ENCODE measurements at regions not wholly inside any gene's neighbourhood (a gene's known extent, or its start where the extent isn't known, plus 50 kb on each side); places are given as distances from the start of the nearest gene placed in this dataset.

GRCh38 chr5:60402161-60402785, 297.7 kb downstream of the DEPDC1B start:
- H3K36me3 Mint-ChIP-seq (ENCODE audit: unreplicated experiment), result no peaks in the 10 kb centered on the region
- H3K27ac Mint-ChIP-seq (ENCODE audit: unreplicated experiment), result no peak overlapping the region
- no peak for DNase-seq
- H3K9me3 Mint-ChIP-seq (ENCODE audit: unreplicated experiment), result no peaks in the 10 kb centered on the region
- H3K27me3 Mint-ChIP-seq (ENCODE audit: unreplicated experiment), result no peaks in the 10 kb centered on the region
- no peak for TF ChIP-seq CTCF (IDR thresholded peaks at IDR 0.05; ENCODE audit: partially characterized antibody, unreplicated experiment)
- H3K4me1 Mint-ChIP-seq (ENCODE audit: low read depth, unreplicated experiment), result no peaks in the 10 kb centered on the region
- no peak overlapping the region for H3K4me3 Mint-ChIP-seq (ENCODE audit: unreplicated experiment)

- H3K9me3 Mint-ChIP-seq (ENCODE audit: unreplicated experiment), result no peaks in the 10 kb centered on the region
Measured at GRCh38 chr5:60401526-60401925, 298.4 kb downstream of the DEPDC1B start.

GRCh38 chr5:60399507-60399906, 300.5 kb downstream of the DEPDC1B start:
- TF ChIP-seq CTCF (IDR thresholded peaks at IDR 0.05; ENCODE audit: partially characterized antibody, unreplicated experiment), result no peak
- H3K27me3 Mint-ChIP-seq (ENCODE audit: unreplicated experiment), result no peaks in the 10 kb centered on the region
- H3K27ac Mint-ChIP-seq (ENCODE audit: unreplicated experiment), result no peak overlapping the region
- no peak overlapping the region for H3K4me3 Mint-ChIP-seq (ENCODE audit: unreplicated experiment)
- no peak for DNase-seq
- no peaks in the 10 kb centered on the region for H3K9me3 Mint-ChIP-seq (ENCODE audit: unreplicated experiment)
- no peaks in the 10 kb centered on the region for H3K4me1 Mint-ChIP-seq (ENCODE audit: low read depth, unreplicated experiment)
- H3K36me3 Mint-ChIP-seq (ENCODE audit: unreplicated experiment), result no peaks in the 10 kb centered on the region

More at GRCh38 chr5:60401526-60401925, 298.4 kb downstream of the DEPDC1B start:
- DNase-seq, result no peak
- H3K27me3 Mint-ChIP-seq (ENCODE audit: unreplicated experiment), result no peaks in the 10 kb centered on the region
- H3K27ac Mint-ChIP-seq (ENCODE audit: unreplicated experiment), result no peak overlapping the region
- TF ChIP-seq CTCF (IDR thresholded peaks at IDR 0.05; ENCODE audit: partially characterized antibody, unreplicated experiment), result no peak
- H3K36me3 Mint-ChIP-seq (ENCODE audit: unreplicated experiment), result no peaks in the 10 kb centered on the region
- no peak overlapping the region for H3K4me3 Mint-ChIP-seq (ENCODE audit: unreplicated experiment)
- H3K4me1 Mint-ChIP-seq (ENCODE audit: low read depth, unreplicated experiment), result no peaks in the 10 kb centered on the region

- DNase-seq, result no peak
- Mint-ChIP-seq H3K9me3 (ENCODE audit: unreplicated experiment) (no peaks in the 10 kb centered on the region), H3K36me3 (ENCODE audit: unreplicated experiment) (no peaks in the 10 kb centered on the region), H3K4me3 (ENCODE audit: unreplicated experiment) (no peak overlapping the region), H3K4me1 (ENCODE audit: low read depth, unreplicated experiment) (no peaks in the 10 kb centered on the region), H3K27me3 (ENCODE audit: unreplicated experiment) (no peaks in the 10 kb centered on the region), H3K27ac (ENCODE audit: unreplicated experiment) (no peak overlapping the region)
- TF ChIP-seq CTCF (IDR thresholded peaks at IDR 0.05; ENCODE audit: partially characterized antibody, unreplicated experiment), result no peak
Measured at GRCh38 chr5:60395712-60396329, 304.1 kb downstream of the DEPDC1B start.

GRCh38 chr5:60387051-60387440, 312.9 kb downstream of the DEPDC1B start:
- no peak overlapping the region for H3K4me3 Mint-ChIP-seq (ENCODE audit: unreplicated experiment)
- H3K36me3 Mint-ChIP-seq (ENCODE audit: unreplicated experiment), result no peaks in the 10 kb centered on the region
- no peak for DNase-seq
- no peaks in the 10 kb centered on the region for H3K9me3 Mint-ChIP-seq (ENCODE audit: unreplicated experiment)
- no peak for TF ChIP-seq CTCF (IDR thresholded peaks at IDR 0.05; ENCODE audit: partially characterized antibody, unreplicated experiment)
- H3K4me1 Mint-ChIP-seq (ENCODE audit: low read depth, unreplicated experiment), result no peaks in the 10 kb centered on the region
- no peak overlapping the region for H3K27ac Mint-ChIP-seq (ENCODE audit: unreplicated experiment)
- H3K27me3 Mint-ChIP-seq (ENCODE audit: unreplicated experiment), result no peaks in the 10 kb centered on the region

Measured in glutamatergic neuron (in vitro differentiated cells).